HepG2 (cell line): ENCODE measurements at regions not wholly inside any gene's neighbourhood (a gene's known extent, or its start where the extent isn't known, plus 50 kb on each side); places are given as distances from the start of the nearest gene placed in this dataset.
A peak's percentile ranks its signal among the peaks of the same experiment; 100 is the strongest.

ENCODE experiments used
- CC2D1A ChIP-seq: sonication (generic); formaldehyde crosslinking; IDR thresholded peaks from 2 replicates; pipeline ENCODE4 v1.8.1; 2023; ENCODE audit warnings: mild to moderate bottlenecking, missing genetic modification reagents
- CEBPB ChIP-seq: IDR thresholded peaks from 2 replicates; pipeline ENCODE4 v1.6.1; 2011; ENCODE audit warnings: low read depth, low read length, improper control_type of control experiment, borderline replicate concordance
- SMC3 ChIP-seq: IDR thresholded peaks from 2 replicates; pipeline ENCODE4 v1.6.1; 2011; ENCODE audit warnings: low read length, improper control_type of control experiment
- U2AF1 ChIP-seq: fragments of 200-400 bp; formaldehyde crosslinking; optimal IDR thresholded peaks from 2 replicates; pipeline ENCODE3; 2017; ENCODE audit warnings: mild to moderate bottlenecking, low read depth, low read length
- ZBTB1 ChIP-seq: sonication (generic); formaldehyde crosslinking; IDR thresholded peaks from 2 replicates; pipeline ENCODE4 v1.4.0; 2020; ENCODE audit warnings: missing genetic modification reagents, borderline replicate concordance
- TF ChIP-seq, protein P1 (sequence below): IDR thresholded peaks from 2 replicates; pipeline ENCODE4 v1.6.1; 2016
- TF ChIP-seq, protein P2 (sequence below): IDR thresholded peaks from 2 replicates; pipeline ENCODE4 v1.6.1; 2012; ENCODE audit warnings: inconsistent platforms
- TF ChIP-seq, protein P3 (sequence below): sonication (generic); formaldehyde crosslinking; IDR thresholded peaks from 2 replicates; pipeline ENCODE4 v1.8.0; 2022; ENCODE audit warnings: missing genetic modification reagents, mild to moderate bottlenecking, borderline replicate concordance
- TF ChIP-seq, protein P4 (sequence below): sonication (generic); formaldehyde crosslinking; IDR thresholded peaks from 2 replicates; pipeline ENCODE4 v1.4.0; 2020; ENCODE audit warnings: missing genetic modification reagents
- TF ChIP-seq, protein P5 (sequence below): sonication (generic); formaldehyde crosslinking; IDR thresholded peaks from 2 replicates; pipeline ENCODE4 v1.5.0; 2020; ENCODE audit warnings: mild to moderate bottlenecking, missing genetic modification reagents, moderate library complexity

DNA sequence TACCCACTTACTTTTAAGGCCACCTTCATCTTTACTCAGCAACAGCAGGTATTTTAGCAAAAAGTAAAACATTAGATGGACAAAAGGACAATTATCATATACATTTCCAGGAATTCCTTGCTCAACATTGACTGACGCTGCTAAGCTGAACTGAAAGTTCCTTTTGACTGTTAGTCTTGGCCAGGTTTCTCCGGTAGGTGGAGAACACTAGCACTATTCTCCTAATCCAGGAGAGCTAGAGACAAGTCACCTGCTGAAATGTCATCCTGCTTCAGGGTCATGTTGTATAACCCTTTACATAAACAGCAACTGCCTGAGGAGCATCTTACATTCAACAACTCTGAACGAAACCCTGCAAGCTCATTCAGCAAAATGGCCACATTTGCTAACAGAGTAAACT, 109.0 kb upstream of the ESRRG start:
- TF ChIP-seq, protein P1, sequence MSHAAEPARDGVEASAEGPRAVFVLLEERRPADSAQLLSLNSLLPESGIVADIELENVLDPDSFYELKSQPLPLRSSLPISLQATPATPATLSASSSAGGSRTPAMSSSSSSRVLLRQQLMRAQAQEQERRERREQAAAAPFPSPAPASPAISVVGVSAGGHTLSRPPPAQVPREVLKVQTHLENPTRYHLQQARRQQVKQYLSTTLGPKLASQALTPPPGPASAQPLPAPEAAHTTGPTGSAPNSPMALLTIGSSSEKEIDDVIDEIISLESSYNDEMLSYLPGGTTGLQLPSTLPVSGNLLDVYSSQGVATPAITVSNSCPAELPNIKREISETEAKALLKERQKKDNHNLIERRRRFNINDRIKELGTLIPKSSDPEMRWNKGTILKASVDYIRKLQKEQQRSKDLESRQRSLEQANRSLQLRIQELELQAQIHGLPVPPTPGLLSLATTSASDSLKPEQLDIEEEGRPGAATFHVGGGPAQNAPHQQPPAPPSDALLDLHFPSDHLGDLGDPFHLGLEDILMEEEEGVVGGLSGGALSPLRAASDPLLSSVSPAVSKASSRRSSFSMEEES, result no peak
- TF ChIP-seq, protein P2, sequence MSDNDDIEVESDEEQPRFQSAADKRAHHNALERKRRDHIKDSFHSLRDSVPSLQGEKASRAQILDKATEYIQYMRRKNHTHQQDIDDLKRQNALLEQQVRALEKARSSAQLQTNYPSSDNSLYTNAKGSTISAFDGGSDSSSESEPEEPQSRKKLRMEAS, result no peak
- TF ChIP-seq ZBTB1 (CRISPR knock-in tag), result no peak
- TF ChIP-seq U2AF1, result no peak
- TF ChIP-seq, protein P3, sequence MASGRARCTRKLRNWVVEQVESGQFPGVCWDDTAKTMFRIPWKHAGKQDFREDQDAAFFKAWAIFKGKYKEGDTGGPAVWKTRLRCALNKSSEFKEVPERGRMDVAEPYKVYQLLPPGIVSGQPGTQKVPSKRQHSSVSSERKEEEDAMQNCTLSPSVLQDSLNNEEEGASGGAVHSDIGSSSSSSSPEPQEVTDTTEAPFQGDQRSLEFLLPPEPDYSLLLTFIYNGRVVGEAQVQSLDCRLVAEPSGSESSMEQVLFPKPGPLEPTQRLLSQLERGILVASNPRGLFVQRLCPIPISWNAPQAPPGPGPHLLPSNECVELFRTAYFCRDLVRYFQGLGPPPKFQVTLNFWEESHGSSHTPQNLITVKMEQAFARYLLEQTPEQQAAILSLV (CRISPR knock-in tag), result no peak
- TF ChIP-seq, protein P4, sequence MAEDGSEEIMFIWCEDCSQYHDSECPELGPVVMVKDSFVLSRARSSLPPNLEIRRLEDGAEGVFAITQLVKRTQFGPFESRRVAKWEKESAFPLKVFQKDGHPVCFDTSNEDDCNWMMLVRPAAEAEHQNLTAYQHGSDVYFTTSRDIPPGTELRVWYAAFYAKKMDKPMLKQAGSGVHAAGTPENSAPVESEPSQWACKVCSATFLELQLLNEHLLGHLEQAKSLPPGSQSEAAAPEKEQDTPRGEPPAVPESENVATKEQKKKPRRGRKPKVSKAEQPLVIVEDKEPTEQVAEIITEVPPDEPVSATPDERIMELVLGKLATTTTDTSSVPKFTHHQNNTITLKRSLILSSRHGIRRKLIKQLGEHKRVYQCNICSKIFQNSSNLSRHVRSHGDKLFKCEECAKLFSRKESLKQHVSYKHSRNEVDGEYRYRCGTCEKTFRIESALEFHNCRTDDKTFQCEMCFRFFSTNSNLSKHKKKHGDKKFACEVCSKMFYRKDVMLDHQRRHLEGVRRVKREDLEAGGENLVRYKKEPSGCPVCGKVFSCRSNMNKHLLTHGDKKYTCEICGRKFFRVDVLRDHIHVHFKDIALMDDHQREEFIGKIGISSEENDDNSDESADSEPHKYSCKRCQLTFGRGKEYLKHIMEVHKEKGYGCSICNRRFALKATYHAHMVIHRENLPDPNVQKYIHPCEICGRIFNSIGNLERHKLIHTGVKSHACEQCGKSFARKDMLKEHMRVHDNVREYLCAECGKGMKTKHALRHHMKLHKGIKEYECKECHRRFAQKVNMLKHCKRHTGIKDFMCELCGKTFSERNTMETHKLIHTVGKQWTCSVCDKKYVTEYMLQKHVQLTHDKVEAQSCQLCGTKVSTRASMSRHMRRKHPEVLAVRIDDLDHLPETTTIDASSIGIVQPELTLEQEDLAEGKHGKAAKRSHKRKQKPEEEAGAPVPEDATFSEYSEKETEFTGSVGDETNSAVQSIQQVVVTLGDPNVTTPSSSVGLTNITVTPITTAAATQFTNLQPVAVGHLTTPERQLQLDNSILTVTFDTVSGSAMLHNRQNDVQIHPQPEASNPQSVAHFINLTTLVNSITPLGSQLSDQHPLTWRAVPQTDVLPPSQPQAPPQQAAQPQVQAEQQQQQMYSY (CRISPR knock-in tag), result no peak
- no peak for TF ChIP-seq CC2D1A (CRISPR knock-in tag)
- TF ChIP-seq CEBPB, result no peak
- TF ChIP-seq, protein P5, sequence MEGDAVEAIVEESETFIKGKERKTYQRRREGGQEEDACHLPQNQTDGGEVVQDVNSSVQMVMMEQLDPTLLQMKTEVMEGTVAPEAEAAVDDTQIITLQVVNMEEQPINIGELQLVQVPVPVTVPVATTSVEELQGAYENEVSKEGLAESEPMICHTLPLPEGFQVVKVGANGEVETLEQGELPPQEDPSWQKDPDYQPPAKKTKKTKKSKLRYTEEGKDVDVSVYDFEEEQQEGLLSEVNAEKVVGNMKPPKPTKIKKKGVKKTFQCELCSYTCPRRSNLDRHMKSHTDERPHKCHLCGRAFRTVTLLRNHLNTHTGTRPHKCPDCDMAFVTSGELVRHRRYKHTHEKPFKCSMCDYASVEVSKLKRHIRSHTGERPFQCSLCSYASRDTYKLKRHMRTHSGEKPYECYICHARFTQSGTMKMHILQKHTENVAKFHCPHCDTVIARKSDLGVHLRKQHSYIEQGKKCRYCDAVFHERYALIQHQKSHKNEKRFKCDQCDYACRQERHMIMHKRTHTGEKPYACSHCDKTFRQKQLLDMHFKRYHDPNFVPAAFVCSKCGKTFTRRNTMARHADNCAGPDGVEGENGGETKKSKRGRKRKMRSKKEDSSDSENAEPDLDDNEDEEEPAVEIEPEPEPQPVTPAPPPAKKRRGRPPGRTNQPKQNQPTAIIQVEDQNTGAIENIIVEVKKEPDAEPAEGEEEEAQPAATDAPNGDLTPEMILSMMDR, result 0 out of 2 replicates have a peak, but pooled peaks have one; percentile 17
- no peak for TF ChIP-seq SMC3
